H9 (cell line): ENCODE measurements at regions not wholly inside any gene's neighbourhood (a gene's known extent, or its start where the extent isn't known, plus 50 kb on each side); places are given as distances from the start of the nearest gene placed in this dataset.

ENCODE experiments used
- DNase-seq: peaks from one replicate; pipeline ENCODE4 v3.0.0-alpha.2; 2017
- H2AFZ ChIP-seq: one replicate; pipeline ENCODE4 v1.6.1; 2013; ENCODE audit warnings: mild to moderate bottlenecking, low read length, control low read depth, moderate library complexity
- H2AK5ac ChIP-seq: 2 replicates; pipeline ENCODE4 v1.6.1; 2013; ENCODE audit warnings: low read length, control low read depth, mixed read lengths; ENCODE audit not compliant: insufficient read length
- H2BK120ac ChIP-seq: one replicate; pipeline ENCODE4 v1.6.1; 2013; ENCODE audit warnings: low read depth, mild to moderate bottlenecking, low read length, control low read depth, inconsistent platforms; ENCODE audit not compliant: poor library complexity, severe bottlenecking
- H2BK12ac ChIP-seq: 2 replicates; pipeline ENCODE4 v1.6.1; 2013; ENCODE audit warnings: low read length, control low read depth, mixed read lengths, low read depth; ENCODE audit not compliant: insufficient read length
- H2BK15ac ChIP-seq: 2 replicates; pipeline ENCODE4 v1.6.1; 2013; ENCODE audit warnings: low read depth, low read length, control low read depth
- H2BK20ac ChIP-seq: one replicate; pipeline ENCODE4 v1.6.1; 2013; ENCODE audit warnings: low read depth, mild to moderate bottlenecking, low read length, control low read depth, inconsistent platforms; ENCODE audit not compliant: poor library complexity, severe bottlenecking
- H2BK5ac ChIP-seq: 2 replicates; pipeline ENCODE4 v1.6.1; 2013; ENCODE audit warnings: low read length, control low read depth, mixed read lengths; ENCODE audit not compliant: insufficient read length
- H3K14ac ChIP-seq: 2 replicates; pipeline ENCODE4 v1.6.1; 2013; ENCODE audit warnings: low read length, control low read depth; ENCODE audit not compliant: insufficient read depth
- H3K18ac ChIP-seq: 2 replicates; pipeline ENCODE4 v1.6.1; 2013; ENCODE audit warnings: low read depth, mild to moderate bottlenecking, mixed read lengths, low read length, control low read depth; ENCODE audit not compliant: insufficient read length
- H3K23ac ChIP-seq: 2 replicates; pipeline ENCODE4 v1.6.1; 2013; ENCODE audit warnings: low read length, control low read depth, mixed read lengths, low read depth; ENCODE audit not compliant: insufficient read length
- H3K23me2 ChIP-seq: 2 replicates; pipeline ENCODE4 v1.6.1; 2013; ENCODE audit warnings: low read depth, mild to moderate bottlenecking, mixed read lengths, low read length, control low read depth; ENCODE audit not compliant: insufficient read length, poor library complexity, severe bottlenecking
- H3K27ac ChIP-seq: 2 replicates; pipeline ENCODE4 v1.5.1; 2013; ENCODE audit warnings: low read length, control low read depth, mixed read lengths, low read depth; ENCODE audit not compliant: insufficient read length
- H3K27me3 ChIP-seq: 2 replicates; pipeline ENCODE4 v1.6.1; 2013; ENCODE audit warnings: low read length, control low read depth, inconsistent platforms; ENCODE audit not compliant: insufficient read depth
- H3K4ac ChIP-seq: 2 replicates; pipeline ENCODE4 v1.6.1; 2013; ENCODE audit warnings: low read depth, mild to moderate bottlenecking, control low read depth, inconsistent platforms, low read length, moderate library complexity
- H3K4me1 ChIP-seq: 2 replicates; pipeline ENCODE4 v1.6.1; 2013; ENCODE audit warnings: low read length, control low read depth, inconsistent platforms; ENCODE audit not compliant: insufficient read depth
- H3K4me2 ChIP-seq: 2 replicates; pipeline ENCODE4 v1.6.1; 2013; ENCODE audit warnings: low read length, control low read depth, mixed read lengths; ENCODE audit not compliant: insufficient read length, insufficient read depth
- H3K56ac ChIP-seq: 2 replicates; pipeline ENCODE4 v1.6.1; 2013; ENCODE audit warnings: low read depth, mild to moderate bottlenecking, mixed read lengths, low read length, control low read depth; ENCODE audit not compliant: insufficient read length
- H3K79me1 ChIP-seq: 2 replicates; pipeline ENCODE4 v1.6.1; 2013; ENCODE audit warnings: low read depth, mild to moderate bottlenecking, moderate library complexity, low read length, control low read depth, inconsistent platforms; ENCODE audit not compliant: insufficient read depth, poor library complexity, severe bottlenecking
- H3K79me2 ChIP-seq: 2 replicates; pipeline ENCODE4 v1.6.1; 2013; ENCODE audit warnings: low read length, control low read depth, inconsistent platforms; ENCODE audit not compliant: insufficient read depth
- H3K9ac ChIP-seq: 2 replicates; pipeline ENCODE4 v1.6.1; 2013; ENCODE audit warnings: low read length, control low read depth, mixed read lengths; ENCODE audit not compliant: insufficient read length; ENCODE audit errors: extremely low read depth
- H3K9me3 ChIP-seq: one replicate; pipeline ENCODE4 v1.6.1; 2013; ENCODE audit warnings: low read depth, low read length, inconsistent platforms; ENCODE audit not compliant: control insufficient read depth
- H3T11ph ChIP-seq: one replicate; pipeline ENCODE4 v1.6.1; 2013; ENCODE audit warnings: mild to moderate bottlenecking, low read length, control low read depth, inconsistent platforms
- H4K20me1 ChIP-seq: one replicate; pipeline ENCODE4 v1.6.1; 2013; ENCODE audit not compliant: control insufficient read depth, insufficient read length, insufficient read depth
- H4K5ac ChIP-seq: 2 replicates; pipeline ENCODE4 v1.6.1; 2013; ENCODE audit warnings: low read depth, mild to moderate bottlenecking, mixed read lengths, low read length, control low read depth; ENCODE audit not compliant: insufficient read length
- H4K8ac ChIP-seq: replicated peaks from 2 replicates; pipeline ENCODE4 v1.6.1; 2013; ENCODE audit warnings: low read length, control low read depth, mixed read lengths, low read depth; ENCODE audit not compliant: insufficient read length
- H4K91ac ChIP-seq: 2 replicates; pipeline ENCODE4 v1.6.1; 2013; ENCODE audit warnings: low read depth, mild to moderate bottlenecking, moderate library complexity, mixed read lengths, low read length, control low read depth; ENCODE audit not compliant: insufficient read length
- H3K27ac Mint-ChIP-seq, 3 experiments: 2 replicates in 2 of 3; 3 replicates in 1 of 3; pipeline ENCODE4 v1.8.0; 2020 to 2021; ENCODE audit warnings: mixed read lengths in 3 of 3, mild to moderate bottlenecking in 1 of 3, moderate library complexity in 1 of 3
- H3K27me3 Mint-ChIP-seq: 2 replicates; pipeline ENCODE4 v1.8.0; 2021; ENCODE audit warnings: low read depth, mild to moderate bottlenecking, moderate library complexity, mixed read lengths
- H3K36me3 Mint-ChIP-seq, 3 experiments: 2 replicates in 2 of 3; 3 replicates in 1 of 3; pipeline ENCODE4 v1.8.0; 2020 to 2021; ENCODE audit warnings: low read depth in 3 of 3, mixed read lengths in 3 of 3; ENCODE audit not compliant: insufficient read depth in 1 of 3
- H3K4me1 Mint-ChIP-seq, 2 experiments: 2 replicates each; pipeline ENCODE4 v1.8.0; 2020; ENCODE audit warnings: mixed read lengths in 2 of 2
- H3K4me3 Mint-ChIP-seq, 2 experiments: 2 replicates in 1 of 2; 3 replicates in 1 of 2; pipeline ENCODE4 v1.8.0; 2020 to 2021; ENCODE audit warnings: mild to moderate bottlenecking in 2 of 2, mixed read lengths in 2 of 2, moderate library complexity in 1 of 2
- H3K9me3 Mint-ChIP-seq, 2 experiments: 2 replicates in 1 of 2; 3 replicates in 1 of 2; pipeline ENCODE4 v1.8.0; 2020; ENCODE audit warnings: mild to moderate bottlenecking in 2 of 2, mixed read lengths in 2 of 2, moderate library complexity in 1 of 2
- WGBS: extraction: QIAGEN DNeasy Blood & Tissue Kit; methylation state at CpG from one replicate; pipeline ENCODE4 v1.1.7; 2013; ENCODE audit warnings: missing lambda C conversion rate, low lambda C conversion rate, mixed read lengths; ENCODE audit not compliant: insufficient read length; ENCODE audit errors: extremely low coverage; 5-methylcytosine and 5-hydroxymethylcytosine counted together
- TF ChIP-seq, protein P1 (sequence below): fragments of 200-600 bp; sonication (generic); conservative IDR thresholded peaks from 3 replicates; pipeline ENCODE4 v1.8.0; 2021; ENCODE audit warnings: antibody characterized with exemption, mild to moderate bottlenecking

DNA sequence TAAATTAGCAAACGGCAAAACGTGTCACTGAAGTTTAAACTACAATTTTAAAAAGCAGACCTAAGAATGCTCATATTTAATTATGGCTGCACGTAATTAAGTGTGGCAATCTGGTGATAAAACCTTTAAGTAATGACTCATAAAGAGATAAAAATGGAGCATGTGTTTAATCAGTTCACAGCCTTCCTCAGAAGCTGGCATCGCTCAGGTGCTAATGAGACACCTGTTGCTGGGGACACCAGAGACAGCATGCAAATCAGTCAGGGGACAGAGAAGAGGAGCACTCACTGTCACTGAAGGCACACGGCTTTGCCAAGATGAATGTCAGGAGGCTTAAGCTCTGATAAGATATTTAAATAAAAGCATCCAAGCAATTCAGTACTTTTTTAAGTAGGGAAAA lies 840.3 kb downstream of the GALC start:
- no peaks in the 10 kb centered on the region for H3K9me3 ChIP-seq
- TF ChIP-seq, protein P1, sequence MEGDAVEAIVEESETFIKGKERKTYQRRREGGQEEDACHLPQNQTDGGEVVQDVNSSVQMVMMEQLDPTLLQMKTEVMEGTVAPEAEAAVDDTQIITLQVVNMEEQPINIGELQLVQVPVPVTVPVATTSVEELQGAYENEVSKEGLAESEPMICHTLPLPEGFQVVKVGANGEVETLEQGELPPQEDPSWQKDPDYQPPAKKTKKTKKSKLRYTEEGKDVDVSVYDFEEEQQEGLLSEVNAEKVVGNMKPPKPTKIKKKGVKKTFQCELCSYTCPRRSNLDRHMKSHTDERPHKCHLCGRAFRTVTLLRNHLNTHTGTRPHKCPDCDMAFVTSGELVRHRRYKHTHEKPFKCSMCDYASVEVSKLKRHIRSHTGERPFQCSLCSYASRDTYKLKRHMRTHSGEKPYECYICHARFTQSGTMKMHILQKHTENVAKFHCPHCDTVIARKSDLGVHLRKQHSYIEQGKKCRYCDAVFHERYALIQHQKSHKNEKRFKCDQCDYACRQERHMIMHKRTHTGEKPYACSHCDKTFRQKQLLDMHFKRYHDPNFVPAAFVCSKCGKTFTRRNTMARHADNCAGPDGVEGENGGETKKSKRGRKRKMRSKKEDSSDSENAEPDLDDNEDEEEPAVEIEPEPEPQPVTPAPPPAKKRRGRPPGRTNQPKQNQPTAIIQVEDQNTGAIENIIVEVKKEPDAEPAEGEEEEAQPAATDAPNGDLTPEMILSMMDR = no peak
- peaks cover 39% of the 10 kb centered on the region for H3K27me3 ChIP-seq
- no peak overlapping the region for H4K8ac ChIP-seq
- DNase-seq = no peak
- H2AFZ ChIP-seq = no peak overlapping the region
- no peak overlapping the region for H4K91ac ChIP-seq
- WGBS = no CpG with 5 or more reads among the region's 5 CpGs
- H3K79me1 ChIP-seq = no peaks in the 10 kb centered on the region
- H3K56ac ChIP-seq = no peak overlapping the region
- H4K20me1 ChIP-seq = no peaks in the 10 kb centered on the region
- H3K23me2 ChIP-seq = no peaks in the 10 kb centered on the region
- no peak overlapping the region for H3K14ac ChIP-seq
- H2AK5ac ChIP-seq = no peak overlapping the region
- no peak overlapping the region for H3K23ac ChIP-seq
- no peak overlapping the region for H3K4me2 ChIP-seq
- peaks cover 7% of the 10 kb centered on the region; the same call in 1 of the 2 replicates for H3K4me1 ChIP-seq
- H2BK12ac ChIP-seq = no peak overlapping the region
- H3K4ac ChIP-seq = no peak overlapping the region
- no peak overlapping the region for H3K27ac Mint-ChIP-seq
- H3K27me3 Mint-ChIP-seq = peaks cover 89% of the 10 kb centered on the region
- H2BK20ac ChIP-seq = no peak overlapping the region
- H3K4me1 Mint-ChIP-seq = peaks cover 60 to 63% of the 10 kb centered on the region in 2 experiments
- no peak overlapping the region for H3K27ac ChIP-seq
- H2BK15ac ChIP-seq = no peak overlapping the region
- H3K18ac ChIP-seq = no peak overlapping the region
- no peak overlapping the region for H3K9ac ChIP-seq
- no peak overlapping the region for H4K5ac ChIP-seq
- H3T11ph ChIP-seq = no peak overlapping the region
- H2BK120ac ChIP-seq = no peak overlapping the region
- no peaks in the 10 kb centered on the region for H3K79me2 ChIP-seq
- H3K9me3 Mint-ChIP-seq = peaks cover 0 to 5% of the 10 kb centered on the region in 2 experiments; a peak in 2 of 5 replicates
- H2BK5ac ChIP-seq = no peak overlapping the region
- H3K36me3 Mint-ChIP-seq = no peaks in the 10 kb centered on the region
- H3K4me3 Mint-ChIP-seq = no peak overlapping the region
